ENCODE measurements at regions not wholly inside any gene's neighbourhood (a gene's known extent, or its start where the extent isn't known, plus 50 kb on each side); places are given as distances from the start of the nearest gene placed in this dataset.

- ATAC-seq: no peak
- TF ChIP-seq CSDC2 (CRISPR knock-in tag; IDR thresholded peaks at IDR 0.05): no peak
- no peak for TF ChIP-seq ARNTL (CRISPR knock-in tag; IDR thresholded peaks at IDR 0.05; ENCODE audit: borderline replicate concordance, low read depth)
Measured at GRCh38 chr1:199161319-199161680, 522.5 kb downstream of the PTPRC start.

- TF ChIP-seq ZFP30 (CRISPR knock-in tag; IDR thresholded peaks at IDR 0.05): no peak
- no peak for TF ChIP-seq BACH2 (CRISPR knock-in tag; IDR thresholded peaks at IDR 0.05; ENCODE audit: borderline replicate concordance)
- TF ChIP-seq TOX (CRISPR knock-in tag; IDR thresholded peaks at IDR 0.05; ENCODE audit: borderline replicate concordance): no peak
- TF ChIP-seq ZNF565 (CRISPR knock-in tag; conservative IDR thresholded peaks at IDR 0.05; ENCODE audit: low read depth): no peak
- no peak for TF ChIP-seq RARB (CRISPR knock-in tag; IDR thresholded peaks at IDR 0.05)
- ATAC-seq: no peak
Measured at GRCh38 chr1:199161766-199162303, 523.0 kb downstream of the PTPRC start.

- peak; percentile 36; the same call in 2 of the 3 replicates for ATAC-seq
- TF ChIP-seq ZFP30 (CRISPR knock-in tag; IDR thresholded peaks at IDR 0.05) (no peak), SNAI2 (CRISPR knock-in tag; IDR thresholded peaks at IDR 0.05) (no peak), ZC3H10 (CRISPR knock-in tag; IDR thresholded peaks at IDR 0.05) (no peak), BACH2 (CRISPR knock-in tag; IDR thresholded peaks at IDR 0.05; ENCODE audit: borderline replicate concordance) (no peak), ZNF565 (CRISPR knock-in tag; conservative IDR thresholded peaks at IDR 0.05; ENCODE audit: low read depth) (no peak), POU6F1 (CRISPR knock-in tag; IDR thresholded peaks at IDR 0.05; ENCODE audit: borderline replicate concordance, low read depth) (no peak), RARB (CRISPR knock-in tag; IDR thresholded peaks at IDR 0.05) (no peak), ISL1 (CRISPR knock-in tag; IDR thresholded peaks at IDR 0.05) (no peak), OSR1 (CRISPR knock-in tag; IDR thresholded peaks at IDR 0.05) (no peak), GLIS3 (CRISPR knock-in tag; IDR thresholded peaks at IDR 0.05) (no peak), PATZ1 (CRISPR knock-in tag; IDR thresholded peaks at IDR 0.05; ENCODE audit: borderline replicate concordance) (no peak), CREB5 (CRISPR knock-in tag; IDR thresholded peaks at IDR 0.05; ENCODE audit: low read depth) (no peak), ZFP3 (CRISPR knock-in tag; IDR thresholded peaks at IDR 0.05) (no peak), PPARA (CRISPR knock-in tag; IDR thresholded peaks at IDR 0.05; ENCODE audit: borderline replicate concordance) (no peak), ZNF70 (CRISPR knock-in tag; IDR thresholded peaks at IDR 0.05) (no peak), ARNTL (CRISPR knock-in tag; IDR thresholded peaks at IDR 0.05; ENCODE audit: borderline replicate concordance, low read depth) (no peak), ZNF8 (CRISPR knock-in tag; IDR thresholded peaks at IDR 0.05) (no peak), TCF4 (CRISPR knock-in tag; IDR thresholded peaks at IDR 0.05; ENCODE audit: borderline replicate concordance) (no peak), ESRRG (CRISPR knock-in tag; IDR thresholded peaks at IDR 0.05) (no peak), TSHZ2 (CRISPR knock-in tag; IDR thresholded peaks at IDR 0.05) (no peak)
Measured at GRCh38 chr1:199163267-199163666, 524.4 kb downstream of the PTPRC start.

- no peak for ATAC-seq
- TF ChIP-seq SNAI2 (CRISPR knock-in tag; IDR thresholded peaks at IDR 0.05) (no peak), BACH2 (CRISPR knock-in tag; IDR thresholded peaks at IDR 0.05; ENCODE audit: borderline replicate concordance) (no peak), POU6F1 (CRISPR knock-in tag; IDR thresholded peaks at IDR 0.05; ENCODE audit: borderline replicate concordance, low read depth) (no peak), GLIS3 (CRISPR knock-in tag; IDR thresholded peaks at IDR 0.05) (no peak), CSDC2 (CRISPR knock-in tag; IDR thresholded peaks at IDR 0.05) (no peak), CSRNP3 (CRISPR knock-in tag; IDR thresholded peaks at IDR 0.05) (no peak), ZFP30 (CRISPR knock-in tag; IDR thresholded peaks at IDR 0.05) (no peak), ZC3H10 (CRISPR knock-in tag; IDR thresholded peaks at IDR 0.05) (no peak), ZNF70 (CRISPR knock-in tag; IDR thresholded peaks at IDR 0.05) (no peak), PATZ1 (CRISPR knock-in tag; IDR thresholded peaks at IDR 0.05; ENCODE audit: borderline replicate concordance) (no peak), OSR1 (CRISPR knock-in tag; IDR thresholded peaks at IDR 0.05) (no peak)
Measured at GRCh38 chr1:199163670-199164069, 524.8 kb downstream of the PTPRC start.
